GM23248 (cell line): ENCODE measurements at regions not wholly inside any gene's neighbourhood (a gene's known extent, or its start where the extent isn't known, plus 50 kb on each side); places are given as distances from the start of the nearest gene placed in this dataset.

Experiments used
- EZH2 ChIP-seq: fragments of 200-600 bp; sonication (generic); IDR thresholded peaks from 2 replicates; pipeline ENCODE4 v1.6.1; 2018; ENCODE audit warnings: antibody characterized with exemption, mild to moderate bottlenecking; ENCODE audit not compliant: insufficient read depth, poor library complexity, severe bottlenecking
- EZH2phosphoT487 ChIP-seq: fragments of 200-600 bp; sonication (generic); IDR thresholded peaks from 2 replicates; pipeline ENCODE4 v1.6.1; 2018; ENCODE audit warnings: antibody characterized with exemption, moderate library complexity, mild to moderate bottlenecking, low read depth; ENCODE audit not compliant: insufficient read depth

DNA sequence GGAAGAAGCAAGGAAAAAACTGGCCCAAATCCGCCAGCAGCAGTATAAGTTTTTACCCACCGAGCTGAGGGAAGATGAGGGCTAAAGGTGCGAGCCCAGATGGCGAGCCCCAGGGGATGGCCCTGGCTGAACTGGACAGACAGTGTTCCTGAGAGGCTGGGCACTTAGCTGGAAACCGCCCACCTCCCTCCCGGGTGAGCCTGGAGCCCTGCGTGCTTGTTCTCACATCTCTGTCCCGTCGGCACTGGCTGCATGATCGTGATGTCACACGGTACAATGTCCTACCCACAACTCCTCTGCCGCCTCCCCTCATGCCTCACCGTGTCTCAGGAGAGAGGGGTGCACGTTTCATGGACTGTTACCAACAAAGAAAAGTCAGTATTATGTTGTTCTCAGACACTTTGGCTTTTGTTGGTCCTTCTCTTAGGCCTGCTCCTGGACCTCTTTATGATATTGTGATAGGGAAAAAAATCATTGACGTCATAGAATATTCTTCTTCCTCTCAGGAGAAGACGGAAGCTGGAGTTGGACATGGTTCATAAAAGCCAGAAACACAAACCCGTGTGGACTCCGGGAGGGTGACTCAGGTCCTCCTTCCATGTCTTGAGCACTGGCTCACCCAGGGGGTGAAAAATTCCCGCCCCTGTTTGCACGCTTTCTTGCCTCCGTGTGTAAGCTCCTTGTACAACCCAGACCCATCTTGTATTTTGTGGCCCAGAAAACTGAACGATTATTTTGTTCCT, 201.8 kb upstream of the TPM1 start:
- TF ChIP-seq EZH2: no peak
- TF ChIP-seq EZH2phosphoT487: no peak
